Embryonic facial prominence (tissue), 1 donor: ENCODE measurements at regions not wholly inside any gene's neighbourhood (a gene's known extent, or its start where the extent isn't known, plus 50 kb on each side); places are given as distances from the start of the nearest gene placed in this dataset.
"Not testable (repeated sequence)": the region's sequence is repeated elsewhere in the genome, so short reads cannot be mapped to it uniquely, and the experiment has no call there.

ENCODE experiments used
- DNase-seq: peaks from one replicate; pipeline ENCODE4 v3.0.0-alpha.2; 2016; ENCODE audit errors: extremely low spot score

DNA sequence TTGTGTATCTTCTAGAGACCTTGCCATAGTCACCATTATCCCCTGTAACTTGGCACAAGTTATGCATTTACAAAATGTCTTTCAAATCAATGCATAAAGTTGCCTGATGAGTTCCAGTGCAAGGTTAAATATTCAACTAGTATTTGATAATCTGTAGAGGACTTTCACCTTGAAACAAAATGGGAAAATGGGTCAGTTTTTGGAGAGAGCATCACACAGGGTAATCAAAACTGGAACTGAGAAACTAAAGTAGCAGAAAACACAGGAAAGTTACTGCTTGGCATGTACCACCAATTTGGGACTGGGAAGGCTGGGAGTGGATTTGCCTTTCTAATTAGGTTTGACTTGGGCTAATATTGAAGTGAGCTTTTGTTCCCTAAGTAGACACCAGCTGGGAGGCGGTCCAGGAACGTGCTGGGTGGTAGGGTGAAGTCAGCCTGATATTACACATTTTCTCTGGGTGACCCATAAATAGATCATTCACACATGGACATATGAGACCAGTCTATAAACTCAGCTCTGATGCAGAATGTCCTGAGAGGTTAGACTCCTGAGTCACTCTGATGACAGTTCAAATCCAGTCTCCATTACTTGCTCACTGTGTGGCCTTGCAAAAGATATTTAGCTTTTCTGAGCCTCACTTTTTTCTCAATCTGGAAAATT, 152.3 kb downstream of the PCTP start:
- no peak for DNase-seq

DNA sequence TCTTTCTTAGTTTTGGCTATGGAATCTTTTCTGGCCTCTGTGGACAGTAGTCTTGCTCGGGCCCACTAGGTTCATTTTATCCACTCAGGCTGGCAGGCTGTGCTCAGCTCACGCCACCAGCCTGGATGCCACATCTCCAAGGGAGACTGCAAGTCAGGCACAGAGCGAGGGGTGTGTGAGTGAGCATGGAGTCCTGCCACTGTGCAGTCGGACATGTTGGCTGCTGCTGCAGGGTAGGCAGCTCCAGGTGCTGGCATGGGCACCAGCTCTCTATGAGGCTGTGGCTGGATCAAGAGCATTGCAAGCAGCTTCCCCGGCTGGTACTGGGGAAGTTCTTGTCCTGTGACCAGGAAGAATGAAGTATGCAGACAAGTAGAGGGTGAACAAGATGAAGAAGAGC, 158.9 kb downstream of the PCTP start:
- no peak for DNase-seq

DNA sequence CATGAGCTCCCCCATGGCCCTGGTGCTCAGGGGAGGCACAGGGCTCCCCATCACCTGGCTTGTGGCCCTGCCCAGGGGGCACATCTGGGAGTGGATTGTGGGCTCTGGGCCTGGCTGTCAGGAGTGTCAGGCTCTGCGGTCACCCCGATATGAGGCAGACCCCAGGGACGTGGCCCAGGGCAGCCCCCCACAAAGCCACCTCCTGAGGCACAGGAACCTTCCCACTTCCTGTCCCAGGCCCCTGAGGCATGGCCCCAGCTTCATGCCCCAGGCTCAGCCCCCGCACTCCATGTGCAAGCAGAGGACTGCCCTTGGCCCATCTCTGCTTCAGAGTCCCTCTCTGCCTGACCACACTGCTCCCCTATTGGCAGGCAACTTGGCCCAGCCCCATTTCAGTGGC, 160.3 kb downstream of the PCTP start:
- no peak for DNase-seq

DNA sequence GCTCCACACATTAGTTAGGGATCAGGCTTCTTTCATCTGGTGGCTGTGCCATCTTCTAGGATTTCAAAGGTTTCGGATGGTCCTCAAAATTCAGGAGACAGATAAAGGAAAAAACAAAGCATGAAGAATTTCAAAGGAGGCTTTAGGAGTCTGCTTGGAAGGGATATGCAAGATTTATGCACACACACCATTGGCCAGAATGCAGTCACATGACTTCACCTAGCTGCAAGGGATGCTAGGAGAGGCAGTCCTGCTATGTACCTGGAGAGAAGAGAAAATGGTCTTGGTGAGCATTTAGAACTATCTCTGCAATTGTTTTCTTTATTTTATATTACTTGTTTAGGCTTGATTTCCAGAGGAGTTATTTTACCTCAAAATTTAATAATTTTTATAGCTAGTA, 174.6 kb downstream of the PCTP start:
- no peak for DNase-seq

DNA sequence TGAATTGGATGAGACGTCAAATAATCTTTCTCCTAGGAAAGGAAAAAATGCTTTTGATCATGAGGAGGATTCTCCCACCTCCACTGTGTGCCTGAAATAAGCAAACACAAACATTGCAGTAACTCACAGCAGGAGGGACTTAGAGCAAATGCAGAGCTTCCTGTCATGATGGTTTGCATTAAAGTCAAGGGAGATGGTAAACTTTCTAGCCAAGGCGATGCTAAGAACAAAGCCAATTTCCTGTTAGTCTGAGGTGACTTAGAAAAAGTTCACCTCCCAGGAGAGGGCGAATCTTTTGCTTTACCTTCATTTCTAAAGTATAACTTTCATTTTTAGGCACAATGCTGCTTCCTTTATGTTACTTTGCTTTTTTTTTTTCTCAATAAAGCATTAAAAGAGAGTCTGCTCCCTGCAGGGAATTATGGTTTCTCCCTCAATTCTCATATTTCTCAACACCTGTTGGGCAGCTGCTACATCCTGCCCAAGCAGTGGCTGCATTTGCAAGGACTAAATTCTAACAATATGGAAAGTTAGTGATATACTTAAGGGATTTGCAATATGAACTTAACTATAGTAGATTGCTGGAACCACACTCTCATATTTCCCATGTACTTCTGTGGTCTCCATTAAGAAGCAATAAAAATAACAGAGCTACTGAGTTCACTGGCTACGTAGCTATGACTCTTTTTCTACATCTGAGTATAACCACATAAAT, 175.6 kb downstream of the PCTP start:
- DNase-seq: peak; percentile 15

DNA sequence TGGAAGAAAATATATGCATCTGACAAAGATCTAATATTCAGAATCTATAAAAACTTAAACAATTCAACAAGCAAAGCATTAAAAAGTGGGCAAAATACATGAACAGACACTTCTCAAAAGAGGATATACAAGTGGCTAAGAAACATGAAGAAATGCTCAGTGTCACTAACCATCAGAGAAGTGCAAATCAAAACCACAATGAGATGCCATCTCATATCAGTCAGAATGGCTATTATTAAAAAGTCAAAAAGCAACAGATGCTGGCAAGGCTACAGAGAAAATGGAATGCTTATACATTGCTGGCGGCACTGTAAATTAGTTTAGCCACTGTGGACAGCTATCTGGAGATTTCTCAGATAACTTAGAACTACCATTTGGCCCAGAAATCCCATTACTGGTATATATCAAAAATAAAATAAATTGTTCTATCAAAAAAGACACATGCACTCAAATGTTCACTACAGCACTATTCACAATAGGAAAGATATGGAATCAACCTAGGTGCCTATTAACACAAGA, 179.5 kb downstream of the PCTP start:
- no peak for DNase-seq

DNA sequence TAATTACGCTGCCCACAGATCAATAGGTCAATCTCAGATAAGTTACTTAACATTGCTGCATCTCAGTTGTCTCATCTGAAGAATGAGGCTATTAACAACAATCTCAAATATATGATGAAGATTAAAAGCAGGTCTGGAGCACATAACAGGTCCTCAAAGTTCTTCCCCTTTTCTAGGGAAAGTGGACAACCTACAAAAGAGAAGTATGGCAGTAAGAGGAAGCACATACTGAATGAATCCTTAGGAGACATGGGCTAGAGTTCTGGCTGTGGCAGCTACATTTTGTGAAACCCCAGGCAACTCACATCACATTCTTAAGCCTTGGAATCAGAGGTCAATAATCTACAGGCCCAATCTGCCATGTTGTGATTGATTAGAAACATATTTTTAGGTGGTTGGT, 180.6 kb downstream of the PCTP start:
- DNase-seq: no peak

DNA sequence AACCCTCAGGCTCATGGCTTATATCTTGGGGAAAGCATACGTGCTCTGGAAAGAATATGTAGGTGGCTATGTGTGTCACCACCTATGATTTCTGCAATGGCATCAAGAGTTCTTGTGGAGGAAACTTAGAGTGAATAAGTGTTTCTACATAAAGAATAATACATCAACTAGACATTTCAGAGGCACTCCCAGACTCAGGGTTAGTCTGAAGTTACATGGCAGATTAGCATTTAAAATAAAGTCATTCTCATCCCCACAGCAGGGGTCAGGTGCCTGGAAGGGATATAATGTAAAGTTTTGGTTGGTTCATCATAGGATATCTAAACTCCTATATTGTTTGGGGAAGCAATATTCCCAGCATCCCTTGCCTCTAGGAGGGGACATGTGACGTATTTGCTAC, 182.1 kb downstream of the PCTP start:
- DNase-seq: no peak

DNA sequence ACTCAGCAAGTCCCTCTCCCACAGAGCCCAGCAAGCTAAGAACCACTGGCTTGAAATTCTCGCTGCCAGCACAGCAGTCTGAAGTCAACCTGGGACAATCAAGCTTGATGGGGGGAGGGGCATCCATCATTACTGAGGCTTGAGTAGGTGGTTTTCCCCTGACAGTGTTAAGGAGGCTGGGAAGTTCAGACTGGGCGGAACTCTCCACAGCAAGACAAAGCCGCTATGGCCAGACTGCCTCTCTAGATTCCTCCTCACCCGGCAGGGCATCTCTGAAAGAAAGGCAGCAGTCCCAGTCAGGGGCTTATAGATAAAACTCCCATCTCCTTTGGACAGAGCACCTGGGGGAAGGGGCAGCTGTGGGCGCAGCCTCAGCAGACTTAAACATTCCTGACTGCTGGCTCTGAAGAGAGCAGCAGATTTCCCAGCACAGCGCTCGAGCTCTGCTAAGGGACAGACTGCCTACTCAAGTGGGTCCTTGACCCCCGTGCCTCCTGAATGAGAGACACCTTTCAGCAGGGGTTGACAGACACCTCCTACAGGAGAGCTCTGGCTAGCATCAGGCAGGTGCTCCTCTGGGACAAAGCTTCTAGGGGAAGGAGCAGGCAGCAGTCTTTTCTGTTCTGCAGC, 188.4 kb downstream of the PCTP start:
- not testable (repeated sequence) for DNase-seq

DNA sequence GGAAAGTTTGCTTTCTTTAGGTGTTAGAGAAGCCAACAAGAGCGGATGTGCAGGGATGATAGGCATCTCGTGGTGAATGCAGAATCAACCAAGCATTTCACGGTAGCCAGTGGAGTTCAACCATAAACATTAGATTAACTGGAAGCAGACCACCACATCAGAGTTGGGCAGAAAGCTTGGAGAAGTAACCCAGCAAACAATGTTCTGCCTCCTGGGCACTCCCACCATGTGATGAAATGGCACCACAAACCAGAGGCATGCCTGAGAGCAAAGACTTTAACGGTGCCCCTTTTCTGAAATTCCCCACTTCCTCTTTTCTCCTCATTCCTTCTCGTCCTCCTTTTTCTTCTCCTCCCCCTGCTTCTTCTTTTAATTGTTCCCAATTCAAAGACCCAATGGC, 193.5 kb upstream of the ANKFN1 start:
- DNase-seq: no peak

DNA sequence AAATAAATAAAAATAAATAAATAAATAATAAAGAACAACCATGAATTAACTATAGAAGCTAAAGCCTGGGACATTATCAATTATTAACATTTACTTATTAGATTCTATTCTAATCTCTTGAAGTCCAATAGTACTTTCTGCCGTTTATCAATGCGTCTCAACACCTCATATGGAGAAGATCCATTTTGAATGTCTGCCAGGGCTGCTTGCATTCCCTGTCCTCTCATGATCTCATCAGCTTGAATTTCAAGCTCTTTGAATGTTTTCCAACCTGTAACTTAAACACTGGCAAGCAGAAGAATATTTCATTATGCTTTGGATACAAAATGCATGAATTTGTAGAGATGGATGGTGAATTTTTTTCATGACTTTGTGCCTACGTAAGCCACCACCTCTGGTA, 191.9 kb upstream of the ANKFN1 start:
- no peak for DNase-seq

DNA sequence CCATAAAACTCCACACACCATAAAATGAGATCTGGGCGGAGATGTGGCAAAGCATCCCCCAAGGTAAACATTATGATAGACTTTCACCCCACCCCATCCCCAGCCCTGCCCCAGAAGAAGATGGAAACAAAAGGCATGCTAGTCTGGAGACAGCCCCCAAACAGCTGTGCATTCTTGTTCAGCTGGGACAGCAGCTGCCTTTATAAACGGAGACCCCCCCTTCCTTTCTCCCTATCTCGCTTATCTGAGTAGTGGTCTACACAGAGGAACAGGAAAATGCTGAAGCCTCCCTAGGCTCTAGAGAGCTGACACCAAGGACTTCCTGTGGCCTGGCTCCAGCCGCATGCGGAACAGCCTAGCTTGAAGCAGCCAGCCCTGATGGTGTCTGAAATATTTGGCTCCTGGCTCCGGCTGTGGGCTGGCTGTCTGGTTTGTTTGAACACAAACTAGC, 190.3 kb upstream of the ANKFN1 start:
- DNase-seq: no peak

DNA sequence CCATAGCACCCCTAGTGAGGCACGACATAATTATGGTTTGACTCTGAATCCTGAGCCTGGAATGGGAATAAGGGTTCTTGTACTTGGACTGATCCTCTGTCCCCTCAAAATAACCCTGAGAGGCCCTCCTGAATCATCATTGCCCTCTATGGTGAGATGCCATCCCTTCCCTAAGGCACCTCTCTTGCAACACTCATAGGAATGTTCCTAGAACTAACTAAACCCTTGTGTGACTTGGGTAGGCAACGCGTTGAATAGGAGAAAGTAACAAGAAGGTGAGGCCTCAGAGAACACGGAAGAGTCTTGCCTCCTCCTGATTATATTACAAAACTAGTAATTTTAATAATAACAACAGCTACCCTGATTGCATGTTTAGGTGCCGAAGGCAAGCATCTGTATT, 189.1 kb upstream of the ANKFN1 start:
- DNase-seq: no peak

DNA sequence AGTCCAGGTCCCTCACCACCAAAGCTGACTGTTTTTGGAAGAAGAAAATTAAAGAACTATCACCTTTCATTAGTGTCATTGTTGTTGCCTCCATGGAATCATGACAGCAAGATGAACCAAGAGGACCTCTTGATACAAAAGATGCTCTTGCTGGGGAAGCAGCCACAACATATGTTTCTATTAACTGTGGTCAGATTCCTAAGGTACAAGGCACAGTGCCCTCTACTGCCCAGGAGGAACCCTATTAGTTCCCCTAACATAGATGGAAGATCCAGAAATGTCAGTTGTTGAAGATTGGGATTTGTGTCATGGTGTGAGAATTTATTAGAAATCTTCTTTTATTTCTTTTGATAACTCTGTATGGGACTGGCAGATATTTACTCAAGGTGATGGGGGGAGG, 188.2 kb upstream of the ANKFN1 start:
- no peak for DNase-seq

DNA sequence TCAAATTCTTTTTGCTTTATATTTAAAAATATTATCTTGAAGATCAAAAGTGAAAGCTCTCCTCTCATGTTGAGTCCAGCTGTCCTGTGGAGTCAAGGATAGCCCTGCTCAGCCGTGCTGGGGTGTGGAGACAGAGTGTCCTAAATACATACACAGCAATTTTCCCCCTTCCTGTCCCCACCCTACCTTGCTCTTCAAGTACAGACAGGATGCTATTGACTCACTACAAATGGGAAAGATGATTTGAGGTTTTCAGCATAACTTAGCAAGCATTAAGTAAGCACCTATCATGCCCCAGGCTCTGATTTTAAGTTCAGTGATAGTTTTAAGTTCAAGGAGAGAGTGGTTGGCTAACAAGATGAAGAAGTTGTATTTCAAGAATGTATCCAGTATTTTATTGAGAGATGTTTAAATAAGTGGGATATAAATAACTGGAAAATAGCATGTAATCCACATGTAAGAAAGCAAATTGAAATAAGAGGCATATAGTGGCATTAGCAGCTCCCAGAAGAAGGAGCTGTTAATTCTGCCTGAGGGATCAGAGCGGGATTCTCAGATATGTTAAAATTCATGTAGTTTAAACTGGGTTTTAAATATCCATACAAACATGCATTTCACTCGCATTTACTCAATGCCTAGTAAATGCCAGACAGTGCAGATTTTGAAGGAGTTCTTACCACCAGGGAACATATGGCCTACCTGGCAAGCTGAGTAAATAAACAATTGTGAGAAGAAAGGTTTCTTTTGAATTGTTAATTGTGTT, 183.5 kb upstream of the ANKFN1 start:
- DNase-seq: no peak

DNA sequence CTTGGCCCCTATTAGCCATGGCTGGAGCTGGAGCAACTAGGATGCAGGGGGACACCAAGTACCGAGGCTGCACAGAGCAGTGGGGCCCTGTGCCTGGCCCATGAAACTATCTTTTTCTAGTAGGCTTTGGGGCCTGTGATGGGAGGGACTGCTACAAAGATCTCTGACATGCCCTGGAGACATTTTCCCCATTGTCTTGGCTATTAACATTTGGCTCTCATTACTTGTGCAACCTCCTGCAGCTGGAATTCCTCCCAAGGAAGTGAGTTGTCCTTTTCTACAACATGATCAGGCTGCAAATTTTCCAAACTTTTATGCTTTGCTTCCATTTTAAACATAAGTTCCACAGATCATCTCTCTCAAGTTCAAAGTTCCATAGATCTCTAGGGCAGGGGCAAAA, 174.7 kb upstream of the ANKFN1 start:
- DNase-seq: no peak

DNA sequence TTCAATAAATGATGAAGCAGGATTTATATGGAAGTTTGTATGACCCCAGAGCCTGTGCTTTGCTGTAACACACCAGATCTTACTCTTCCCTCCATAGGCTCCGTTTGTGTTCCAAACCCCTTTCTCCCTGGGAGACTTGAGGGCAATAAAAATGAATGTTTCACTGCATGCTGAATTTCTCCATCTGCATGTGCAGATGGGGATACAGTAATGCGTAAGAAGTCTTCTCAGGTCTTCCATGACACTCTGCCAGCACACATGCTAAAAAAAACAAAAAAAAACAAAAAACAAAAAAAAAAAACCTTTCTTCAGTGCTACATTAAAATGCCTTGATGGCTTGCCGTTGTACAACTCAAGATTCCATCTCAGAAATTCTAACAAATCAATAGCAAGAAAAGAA, 170.2 kb upstream of the ANKFN1 start:
- DNase-seq: no peak

DNA sequence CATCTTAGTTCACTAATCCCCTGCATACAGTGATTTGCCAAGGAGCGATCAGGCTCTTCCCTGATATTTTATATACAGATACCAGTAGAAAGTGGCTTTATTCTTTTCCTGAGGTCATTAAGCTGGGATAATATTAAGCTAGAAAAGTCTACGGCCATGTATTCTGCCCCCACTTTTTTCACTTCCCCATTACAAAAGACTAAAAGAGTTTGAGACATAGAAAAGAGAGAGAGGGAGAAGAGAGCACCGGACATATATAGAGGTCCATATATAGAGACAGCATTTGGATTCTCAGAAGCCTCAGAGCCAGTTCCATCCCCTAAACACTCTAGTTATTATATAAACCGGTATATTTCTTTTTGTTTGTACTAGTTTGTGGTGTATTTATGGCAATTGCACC, 166.5 kb upstream of the ANKFN1 start:
- DNase-seq: no peak

DNA sequence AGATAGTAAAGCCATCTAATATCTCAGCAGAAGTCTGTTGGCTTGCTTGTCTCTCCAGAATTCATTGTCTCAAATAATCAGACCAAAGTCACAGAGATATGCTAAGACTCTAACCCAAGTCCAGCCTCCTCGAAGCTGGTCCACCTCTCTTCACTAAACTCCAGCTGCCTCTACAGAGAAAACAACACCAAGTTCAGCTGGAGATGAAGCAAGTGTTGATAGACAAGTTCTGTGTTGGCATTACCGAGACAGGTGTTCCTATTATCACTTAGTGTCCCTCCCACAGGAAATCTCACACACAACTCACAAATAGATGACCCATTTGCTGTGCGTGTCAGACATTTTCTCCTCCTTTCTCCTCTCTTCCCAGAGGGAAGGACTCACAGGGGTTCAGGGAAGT, 164.4 kb upstream of the ANKFN1 start:
- DNase-seq: no peak

DNA sequence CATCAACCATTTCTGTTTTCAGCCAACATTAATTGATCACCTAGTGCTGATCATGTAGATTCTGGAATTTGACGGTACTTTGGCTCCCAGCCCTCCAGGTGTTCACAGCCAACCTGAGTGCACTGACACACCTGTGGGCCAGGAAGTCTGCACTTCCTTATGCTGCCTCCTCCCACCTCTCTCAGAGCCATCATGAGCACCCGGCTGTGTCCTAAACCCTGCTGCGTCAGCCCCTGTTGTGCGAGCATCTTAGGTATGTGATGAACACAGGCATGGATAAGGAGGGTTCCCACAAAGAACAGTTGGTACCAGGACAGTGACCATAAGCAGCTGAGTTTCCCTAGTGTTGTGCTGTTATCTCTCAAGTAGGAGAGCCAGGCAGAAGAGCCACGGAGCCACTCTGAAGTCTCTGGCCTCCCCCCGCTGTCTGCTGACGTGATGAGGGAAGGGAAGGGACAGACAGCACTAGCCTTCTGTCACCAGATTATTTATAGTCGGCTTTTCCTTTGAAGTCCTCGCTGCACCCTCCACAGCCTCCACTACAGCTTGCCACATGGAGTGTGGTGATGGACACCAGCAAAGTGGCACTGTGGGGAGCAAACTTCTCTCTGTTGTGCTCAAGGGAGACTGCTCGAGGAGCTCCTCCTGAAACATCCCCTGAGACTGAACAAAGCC, 162.8 kb upstream of the ANKFN1 start:
- no peak for DNase-seq

DNA sequence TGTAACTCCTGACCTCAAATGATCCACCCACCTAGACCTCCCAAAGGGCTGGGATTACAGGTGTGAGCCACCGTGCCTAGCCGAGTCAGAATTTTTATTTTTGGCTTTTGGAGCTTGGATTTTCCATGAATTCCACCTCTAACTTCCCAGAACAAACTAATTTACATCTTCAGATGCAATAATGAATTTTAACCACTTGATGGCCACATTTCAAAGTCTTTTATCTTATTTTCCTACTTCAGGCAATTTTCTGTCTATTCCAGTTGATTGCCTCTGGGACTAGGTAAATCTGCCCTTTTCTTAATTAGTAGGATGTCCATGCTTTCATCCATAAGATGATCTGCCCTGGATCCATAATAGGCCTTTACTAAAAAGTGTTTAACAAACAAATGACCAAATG, 156.4 kb upstream of the ANKFN1 start:
- no peak for DNase-seq

DNA sequence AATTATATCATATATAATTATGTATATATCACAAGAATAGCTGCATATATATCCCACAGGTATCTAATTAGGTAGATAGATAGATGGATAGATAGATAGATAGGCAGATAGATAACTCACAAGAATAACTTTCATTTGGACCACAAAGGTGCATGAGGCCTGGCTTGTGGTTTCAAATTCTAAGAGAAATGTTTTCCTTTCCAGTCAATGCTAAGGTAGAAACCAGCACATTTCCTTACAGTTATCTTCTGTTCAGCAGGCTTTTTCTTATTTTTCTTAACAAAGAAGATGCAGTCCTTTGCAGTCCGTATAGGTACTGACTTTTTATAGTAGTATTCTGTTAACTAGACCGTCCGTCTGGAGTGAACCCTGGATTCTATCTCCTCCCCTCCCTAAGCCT, 152.9 kb upstream of the ANKFN1 start:
- no peak for DNase-seq
